ENCODE measurements at regions not wholly inside any gene's neighbourhood (a gene's known extent, or its start where the extent isn't known, plus 50 kb on each side); places are given as distances from the start of the nearest gene placed in this dataset.
"Not testable (repeated sequence)": the region's sequence is repeated elsewhere in the genome, so short reads cannot be mapped to it uniquely, and the experiment has no call there.

DNA sequence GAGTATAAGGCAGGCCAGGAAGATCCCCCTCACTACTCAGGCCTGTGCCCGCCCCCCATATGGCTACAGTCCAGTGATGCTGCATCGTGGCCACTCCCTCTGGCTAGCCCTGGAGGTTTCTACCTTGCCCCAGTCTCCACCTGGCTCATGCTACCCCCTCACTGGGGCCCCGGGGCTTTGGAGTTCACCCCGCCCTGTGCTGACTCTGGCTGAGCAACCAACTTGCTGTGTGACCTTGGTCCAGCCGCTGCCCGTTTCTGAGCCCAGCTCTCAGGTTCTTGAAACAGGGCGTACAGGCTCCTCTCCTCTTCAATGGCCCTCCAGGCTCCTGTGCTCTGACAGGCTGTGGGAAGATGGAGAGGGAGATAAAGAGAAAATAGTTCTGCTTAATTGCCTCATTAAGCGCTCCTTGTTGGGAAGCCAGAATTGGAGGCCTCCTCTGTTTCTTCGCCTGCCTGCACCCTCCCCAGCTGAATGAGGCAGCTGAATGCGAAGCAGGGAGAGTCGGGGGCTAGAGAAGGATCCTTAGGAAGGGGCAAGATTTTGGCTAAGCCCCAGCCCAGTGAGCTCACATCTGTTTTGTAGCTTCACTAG, 138.2 kb upstream of the NCOR2 start:
- DNase-seq = no peak

DNA sequence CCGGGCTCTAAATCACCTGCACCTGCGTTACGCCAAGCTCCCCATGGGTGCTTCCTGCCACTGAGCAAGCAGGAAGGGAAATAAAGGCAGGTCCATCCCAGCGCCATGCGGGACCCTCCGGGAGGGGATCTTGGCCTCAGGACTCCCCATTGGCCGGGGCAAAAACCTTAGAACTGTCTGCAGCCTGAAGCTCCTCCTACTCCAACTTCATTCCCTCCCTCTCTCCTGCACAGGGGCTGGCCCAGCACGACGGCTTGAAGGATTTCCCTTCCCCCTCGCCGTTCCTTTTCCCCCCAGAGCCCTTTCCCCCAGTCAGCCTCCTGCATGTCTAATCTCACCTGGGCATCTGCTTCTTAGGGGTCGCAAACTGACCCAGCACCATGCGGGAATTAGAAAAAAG, 137.2 kb upstream of the NCOR2 start:
- DNase-seq = no peak

DNA sequence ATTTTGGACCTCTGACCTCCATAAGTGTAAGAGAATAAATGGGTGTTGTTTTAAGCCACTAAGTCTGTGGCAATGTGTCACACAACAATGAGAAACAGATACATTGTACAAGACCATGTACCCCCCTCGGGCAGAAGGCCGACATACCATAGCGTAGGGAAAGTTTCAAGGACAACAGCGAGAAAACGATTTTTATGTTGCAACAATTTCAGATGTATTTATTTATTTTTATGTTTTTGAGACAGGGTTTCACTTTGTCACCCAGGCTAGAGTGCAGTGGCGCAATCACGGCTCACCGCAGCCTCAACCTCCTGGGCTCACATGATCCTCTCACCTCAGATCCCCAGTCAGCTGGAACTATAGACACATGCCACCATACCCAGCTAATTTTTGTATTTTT, 136.4 kb upstream of the NCOR2 start:
- DNase-seq = no peak

DNA sequence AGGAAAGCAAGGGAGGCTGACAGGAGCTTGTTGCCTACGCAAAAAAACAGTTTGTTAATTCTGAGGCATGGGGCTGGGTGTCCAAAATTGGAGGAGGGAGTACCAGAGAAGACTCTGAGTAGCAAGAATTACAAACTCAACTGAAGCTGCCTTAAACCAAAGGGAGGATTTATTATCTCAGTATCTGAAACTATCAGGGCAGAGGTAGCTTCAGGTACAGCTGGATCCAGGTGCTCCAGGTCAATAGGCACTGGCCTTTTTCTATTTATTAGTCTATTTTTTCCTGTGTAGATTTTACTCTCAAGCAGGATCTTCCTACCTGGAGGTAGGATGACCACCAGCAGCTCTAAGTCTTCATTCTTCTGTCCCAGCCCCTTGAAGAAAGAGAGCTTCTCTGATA, 135.3 kb upstream of the NCOR2 start:
- DNase-seq = no peak

DNA sequence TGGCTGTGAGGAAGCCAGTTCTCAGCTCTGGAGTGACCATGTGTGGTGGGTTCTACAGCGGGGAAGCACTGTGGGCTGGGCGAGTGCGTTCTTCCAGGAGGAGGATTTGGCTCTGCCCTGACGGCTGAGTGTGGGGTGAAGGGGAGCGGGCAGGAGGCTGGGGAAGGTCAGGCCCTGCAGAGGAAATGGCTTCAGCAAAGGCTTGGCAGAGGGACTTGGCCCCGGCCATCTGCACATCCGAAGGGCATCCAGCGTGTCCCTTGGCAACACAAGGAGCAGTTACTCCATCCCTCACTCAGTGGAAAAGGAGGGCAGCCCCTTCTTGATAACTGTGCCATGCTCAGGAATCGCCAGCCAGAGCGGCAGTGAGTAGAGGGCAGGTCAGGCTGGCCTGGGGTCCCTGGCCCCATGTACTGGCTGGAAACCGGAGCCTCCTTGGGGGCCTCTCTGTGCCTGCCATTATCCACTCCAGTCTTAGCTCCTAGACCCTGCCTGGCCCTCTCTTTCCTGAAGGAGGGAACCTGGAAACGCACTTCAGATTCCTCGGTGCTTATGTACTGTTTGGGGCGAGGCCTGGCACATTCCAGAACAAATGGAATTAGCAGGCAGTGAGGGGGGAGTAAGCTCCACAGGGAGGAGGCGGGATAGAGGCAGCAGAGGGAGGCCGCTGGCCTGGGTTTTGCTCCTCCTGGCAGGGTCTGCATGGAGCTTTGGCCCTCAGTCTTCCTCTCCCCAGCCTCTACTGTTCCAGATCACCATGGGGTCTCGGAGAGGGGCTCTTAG, 133.6 kb upstream of the NCOR2 start:
- DNase-seq = no peak

DNA sequence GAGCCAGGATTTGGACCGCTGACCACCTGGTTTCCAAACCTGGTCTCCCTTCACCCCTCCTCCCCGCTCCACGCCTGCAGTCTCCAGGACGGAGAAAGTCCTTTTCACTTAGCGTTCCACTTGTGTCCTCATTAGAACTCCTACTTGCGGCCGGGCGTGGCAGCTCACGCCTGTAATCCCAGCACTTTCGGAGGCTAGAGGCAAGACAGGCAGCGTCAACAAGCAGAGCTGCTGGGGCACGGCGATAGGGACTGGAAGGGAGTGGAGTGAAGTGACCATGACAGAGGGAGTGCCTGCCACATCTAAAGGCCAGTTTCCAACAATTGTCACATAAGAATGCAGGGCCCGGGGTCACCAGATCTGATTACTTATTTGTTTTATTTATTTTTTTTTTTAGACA, 132.5 kb upstream of the NCOR2 start:
- DNase-seq = no peak

DNA sequence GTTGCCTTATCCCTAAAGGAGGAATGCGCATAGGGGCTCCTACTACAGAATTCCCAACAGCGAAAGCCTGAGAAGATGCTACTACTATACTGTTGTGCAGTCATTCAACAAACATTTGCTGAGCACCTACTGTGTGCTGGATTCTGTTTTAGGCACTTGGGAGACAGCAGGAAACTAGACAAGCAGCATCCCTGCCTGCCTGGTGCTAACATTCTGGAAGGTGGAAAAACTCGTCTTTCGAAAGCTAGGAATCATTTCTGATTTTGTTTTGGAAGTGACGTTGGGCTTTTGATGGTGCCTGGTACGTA, 131.5 kb upstream of the NCOR2 start:
- DNase-seq = no peak

DNA sequence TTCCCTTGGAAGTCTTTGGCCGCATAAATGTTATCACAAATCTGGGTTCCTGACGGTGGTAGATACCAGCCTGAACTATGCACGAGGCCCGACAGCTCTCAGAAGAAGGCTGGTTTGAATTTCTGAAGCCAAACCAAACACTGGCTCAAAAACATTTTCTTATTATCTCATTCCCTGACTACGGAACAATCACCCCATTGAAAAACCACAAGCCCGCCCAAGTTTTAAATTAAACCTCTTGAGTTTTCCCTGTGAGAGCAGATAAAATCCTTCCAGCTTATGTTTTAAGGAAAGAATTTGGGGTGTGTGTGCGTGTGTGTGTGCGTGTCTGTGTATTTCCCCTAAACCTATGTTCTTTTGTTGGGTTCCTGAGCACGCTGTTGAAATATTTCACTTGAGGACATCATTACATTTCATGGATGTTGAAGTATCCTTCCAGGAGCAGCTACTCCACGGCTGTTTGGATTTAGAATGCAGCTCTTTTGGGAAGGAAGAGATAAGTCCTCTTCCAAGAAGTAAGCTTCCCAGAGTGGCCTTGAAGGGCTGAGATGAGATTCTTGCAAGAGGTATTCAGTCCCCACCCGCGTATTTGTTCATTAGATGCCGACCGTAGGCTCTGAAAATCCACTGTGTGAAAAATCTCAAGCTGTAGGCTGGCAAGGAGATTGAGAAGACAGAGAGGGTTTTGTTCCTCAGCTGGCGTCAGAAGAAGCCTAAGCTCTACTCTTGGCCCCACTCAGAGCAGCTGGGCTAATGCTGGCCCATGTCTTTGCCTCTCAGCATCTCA, 131.0 kb upstream of the NCOR2 start:
- no peak for DNase-seq

DNA sequence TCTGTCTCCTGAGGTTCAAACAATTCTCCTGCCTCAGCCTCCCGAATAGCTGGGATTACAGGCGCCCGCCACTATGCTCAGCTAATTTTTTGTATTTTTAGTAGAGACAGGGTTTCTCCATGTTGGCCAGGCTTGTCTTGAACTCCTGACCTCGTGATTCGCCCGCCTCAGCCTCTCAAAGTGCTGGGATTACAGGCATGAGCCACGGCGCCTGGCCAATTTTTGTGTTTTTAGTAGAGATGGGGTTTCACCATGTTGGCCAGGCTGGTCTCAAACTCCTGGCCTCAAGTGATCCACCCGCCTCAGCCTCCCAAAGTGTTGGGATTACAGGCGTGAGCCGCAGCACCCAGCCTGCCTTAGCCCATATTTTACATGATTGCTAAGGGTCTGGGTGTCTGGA, 130.3 kb upstream of the NCOR2 start:
- DNase-seq = not testable (repeated sequence)

DNA sequence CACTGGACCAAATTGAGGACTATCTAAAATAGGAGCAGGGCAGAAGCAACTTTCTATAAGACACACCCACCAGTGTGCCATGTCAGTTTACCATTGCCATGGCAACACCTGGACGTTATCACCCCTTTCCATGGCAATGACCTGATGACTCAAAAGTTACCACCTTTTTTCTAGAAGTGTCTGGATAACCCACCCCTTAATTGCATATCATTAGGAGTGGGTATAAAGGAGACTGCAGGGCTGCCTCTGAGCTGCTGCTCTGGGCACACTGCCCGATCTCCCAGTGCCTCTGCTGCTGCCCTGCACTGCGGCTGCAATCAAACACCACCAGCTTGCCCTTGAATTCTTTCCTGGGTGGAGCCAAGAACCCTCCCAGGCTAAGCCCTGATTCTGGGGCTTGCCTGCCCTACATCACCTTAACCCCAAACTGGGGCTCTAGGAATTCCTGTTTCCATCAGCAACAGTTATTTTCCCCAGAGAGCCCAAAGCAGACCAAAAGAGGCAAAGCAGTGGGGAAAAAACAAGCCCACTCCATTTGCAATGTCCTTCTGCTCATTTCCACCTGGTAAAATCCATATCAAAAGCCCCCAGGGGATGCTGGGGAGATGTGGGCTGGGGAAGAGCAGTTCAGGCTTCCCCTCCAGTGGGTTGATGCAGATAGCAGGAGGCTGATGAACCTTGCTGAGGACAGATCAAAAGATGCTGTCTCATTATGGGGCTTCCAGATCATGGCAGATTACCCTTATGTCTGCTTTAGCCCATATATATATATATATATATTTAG, 129.5 kb upstream of the NCOR2 start:
- no peak for DNase-seq

DNA sequence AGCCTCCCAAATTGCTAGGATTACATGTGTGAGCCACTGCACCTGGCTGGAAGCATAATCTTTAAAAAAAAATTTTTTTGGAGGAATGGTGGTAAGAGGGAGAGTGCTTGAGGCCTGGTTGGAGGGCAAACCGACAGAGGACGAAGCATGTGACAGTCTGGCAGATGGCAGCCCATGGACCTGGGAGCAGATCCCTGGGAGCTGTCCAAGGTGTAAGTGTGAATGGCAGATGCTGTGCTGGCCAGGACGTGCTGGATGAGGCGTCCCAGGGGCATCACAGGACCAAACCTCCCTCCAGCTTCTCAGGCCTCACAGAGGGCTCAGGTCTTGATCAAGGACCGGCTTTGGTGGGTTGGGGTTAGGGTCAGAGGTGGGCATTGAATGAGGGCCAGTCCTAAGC, 128.4 kb upstream of the NCOR2 start:
- no peak for DNase-seq

DNA sequence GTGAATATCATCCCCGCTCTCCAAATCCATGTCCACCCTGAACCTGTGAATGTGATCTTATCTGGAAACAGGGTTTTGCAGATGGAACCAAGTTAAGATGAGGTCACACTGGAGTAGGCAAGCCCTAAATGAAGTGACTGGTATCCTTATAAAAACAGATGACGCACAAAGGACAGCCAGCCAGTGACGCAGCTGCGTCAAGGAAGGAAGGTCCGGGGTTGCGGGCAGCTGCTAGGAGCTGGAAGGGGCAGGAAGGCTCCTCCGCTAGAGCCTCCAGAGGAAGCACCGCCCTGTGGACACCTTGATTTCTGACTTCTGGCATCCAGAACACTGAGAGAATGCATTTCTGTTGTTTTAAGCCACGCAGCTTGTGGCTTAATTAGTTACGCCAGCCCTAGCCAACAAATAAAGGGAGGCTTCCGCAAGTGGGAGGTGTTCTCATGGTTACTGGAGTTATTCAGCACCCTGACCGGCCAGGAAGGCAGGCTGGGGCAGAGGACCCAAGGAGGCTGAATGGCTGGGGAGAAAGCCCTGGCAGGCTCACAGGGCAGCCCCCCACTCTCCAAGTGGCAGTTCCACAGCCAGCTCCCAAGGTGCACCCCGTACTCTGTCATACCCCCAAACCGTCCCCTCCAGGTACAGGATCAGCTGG, 127.6 kb upstream of the NCOR2 start:
- no peak for DNase-seq

DNA sequence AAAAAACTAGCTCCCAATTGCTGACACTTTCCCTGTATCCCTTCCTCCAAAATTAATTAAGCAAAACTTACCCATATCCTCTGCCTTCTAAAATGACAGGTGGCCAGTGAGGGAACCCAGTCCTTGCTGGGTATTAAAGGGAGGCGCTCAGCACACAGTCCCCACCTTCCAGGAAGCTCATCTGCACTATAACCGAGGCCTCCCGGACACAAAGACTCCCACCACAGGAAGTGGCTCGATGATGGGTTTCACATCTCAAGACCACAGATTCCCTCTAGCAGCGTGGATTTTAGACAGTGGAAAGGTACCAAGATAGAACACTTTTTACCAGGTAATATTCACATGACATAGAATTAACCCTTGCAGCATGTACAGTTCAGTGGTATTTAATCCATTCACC, 126.8 kb upstream of the NCOR2 start:
- DNase-seq = no peak

DNA sequence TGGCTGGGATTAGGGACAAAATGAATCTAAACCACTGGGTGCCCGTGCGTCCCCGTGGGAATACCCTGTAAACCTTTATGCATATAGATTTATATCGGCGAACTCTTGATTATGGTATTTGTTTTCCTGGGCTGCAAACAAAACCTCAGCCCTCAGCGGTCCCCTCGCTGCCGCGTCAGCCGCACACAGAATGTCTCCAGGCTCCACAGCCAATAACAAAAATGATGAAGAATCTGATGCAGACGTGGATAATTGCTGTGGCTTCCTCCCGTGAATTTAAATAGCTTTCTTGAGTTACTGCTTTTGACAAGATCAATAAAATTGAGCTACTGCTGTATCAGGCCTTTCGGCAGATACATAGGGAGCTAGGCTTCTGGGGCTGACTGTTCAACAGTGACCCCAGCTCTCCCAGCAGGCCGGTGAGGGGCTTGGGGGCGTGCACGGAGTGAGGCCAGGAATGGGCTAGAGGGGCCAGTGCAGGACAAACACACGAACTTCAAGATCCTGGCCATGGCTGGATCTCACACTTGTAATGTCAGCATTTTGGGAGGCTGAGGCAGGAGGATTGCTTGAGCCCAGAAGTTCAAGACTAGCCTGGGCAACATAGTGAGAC, 125.8 kb upstream of the NCOR2 start:
- DNase-seq = no peak

DNA sequence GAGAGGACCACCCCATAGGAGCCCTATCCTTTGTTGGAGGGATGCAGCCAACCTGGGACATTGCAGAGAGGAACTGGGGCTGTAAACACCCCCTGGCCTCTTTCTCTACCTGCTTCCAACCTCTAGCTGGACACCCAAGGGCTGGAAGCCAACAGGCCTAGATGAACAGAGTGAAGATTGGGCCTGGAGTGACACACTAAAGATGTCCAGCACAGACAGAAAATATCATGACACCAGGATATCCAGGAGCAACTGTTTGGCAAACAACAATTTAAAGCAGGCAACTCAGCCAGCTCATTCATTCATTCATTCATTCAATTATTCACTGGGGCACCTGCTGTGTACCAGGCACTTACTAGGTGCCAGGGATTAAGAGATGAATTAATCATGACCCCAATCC, 125.0 kb upstream of the NCOR2 start:
- no peak for DNase-seq

DNA sequence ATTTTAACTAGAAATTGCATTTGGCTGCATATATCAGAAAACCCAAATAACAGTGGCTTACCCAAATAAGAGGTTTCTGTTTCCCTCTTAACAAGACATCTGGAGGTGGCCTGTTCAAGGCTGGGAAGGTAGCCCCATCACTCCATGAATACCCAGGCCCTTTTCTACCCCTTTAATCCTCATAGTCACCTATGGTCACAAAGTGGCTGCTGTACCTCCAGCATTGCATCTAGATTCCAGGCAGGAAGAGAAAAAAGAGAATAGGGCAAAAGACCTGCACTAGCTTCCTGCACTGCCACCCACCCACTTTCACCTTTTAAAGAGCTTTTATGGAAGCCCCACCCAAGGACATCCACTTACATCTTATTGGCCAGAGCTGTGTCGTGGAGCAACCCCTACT, 124.0 kb upstream of the NCOR2 start:
- no peak for DNase-seq

DNA sequence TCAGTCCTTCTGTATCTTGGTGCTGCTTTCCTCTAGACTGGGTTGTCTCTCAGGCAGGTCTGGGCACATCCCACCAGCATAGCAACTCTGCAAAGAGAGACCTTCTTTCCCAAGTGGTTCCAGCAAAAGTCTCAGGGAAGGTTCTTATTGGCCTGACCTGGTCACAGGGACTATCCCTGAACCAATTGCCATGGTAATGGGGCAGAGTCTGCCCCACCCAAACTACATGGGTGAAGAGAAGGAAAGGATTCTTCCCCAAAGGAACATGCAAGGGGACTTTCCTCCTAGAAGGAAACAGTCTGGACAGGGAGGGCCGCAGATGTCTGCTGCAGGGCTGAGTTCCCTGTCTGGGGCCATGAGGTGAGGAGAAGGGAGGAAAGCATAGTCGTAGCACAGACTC, 122.2 kb upstream of the NCOR2 start:
- DNase-seq = no peak

DNA sequence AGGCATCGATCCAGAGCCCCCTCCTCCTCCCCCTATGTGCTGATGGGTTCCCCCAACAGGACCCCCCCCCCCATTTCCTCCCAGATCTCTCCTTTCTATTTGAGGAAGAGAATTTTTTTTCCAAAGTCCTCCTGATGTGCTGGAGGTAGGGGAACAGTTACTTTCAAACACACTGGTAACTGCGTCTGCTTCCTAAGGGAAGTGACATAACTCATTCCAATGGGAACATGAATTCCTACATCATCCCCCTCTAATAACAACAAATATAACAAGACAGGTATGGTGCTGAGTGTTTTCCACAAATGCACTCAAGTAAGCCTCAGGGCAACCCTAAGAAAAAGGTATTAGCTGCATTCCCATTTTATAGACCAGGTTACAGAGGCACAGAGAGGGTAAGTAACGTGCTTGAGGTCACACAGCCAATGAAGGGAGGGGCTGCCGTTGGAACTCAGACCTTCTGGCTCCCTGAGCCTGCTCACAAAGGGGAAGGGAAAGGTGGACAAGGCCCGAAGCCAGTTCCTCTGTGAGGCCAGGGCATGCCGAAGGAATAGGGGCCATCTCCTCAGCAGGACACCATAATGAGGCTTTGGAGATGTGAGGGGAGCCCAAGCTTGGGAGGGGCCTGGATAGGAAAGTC, 121.1 kb upstream of the NCOR2 start:
- DNase-seq = no peak

DNA sequence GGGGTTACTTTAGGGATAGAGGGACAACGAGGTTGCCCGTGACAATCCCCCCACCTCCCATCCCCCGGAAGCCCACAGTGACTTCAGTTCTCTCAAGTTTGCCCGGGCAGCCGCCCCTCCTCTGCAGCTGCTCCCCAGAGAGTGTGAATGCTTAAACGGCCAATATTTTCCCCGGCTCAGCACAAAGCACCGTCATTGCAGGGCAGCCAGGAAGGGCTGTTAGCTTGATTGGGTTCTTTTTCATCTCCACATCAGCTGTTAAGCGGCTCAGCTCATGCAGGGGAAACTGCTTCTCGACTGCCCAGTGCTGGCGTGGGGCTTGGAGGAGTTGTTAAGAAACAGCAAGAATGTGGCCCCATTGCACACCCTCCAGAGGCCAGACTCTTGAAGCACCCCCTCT, 120.5 kb upstream of the NCOR2 start:
- DNase-seq = no peak

DNA sequence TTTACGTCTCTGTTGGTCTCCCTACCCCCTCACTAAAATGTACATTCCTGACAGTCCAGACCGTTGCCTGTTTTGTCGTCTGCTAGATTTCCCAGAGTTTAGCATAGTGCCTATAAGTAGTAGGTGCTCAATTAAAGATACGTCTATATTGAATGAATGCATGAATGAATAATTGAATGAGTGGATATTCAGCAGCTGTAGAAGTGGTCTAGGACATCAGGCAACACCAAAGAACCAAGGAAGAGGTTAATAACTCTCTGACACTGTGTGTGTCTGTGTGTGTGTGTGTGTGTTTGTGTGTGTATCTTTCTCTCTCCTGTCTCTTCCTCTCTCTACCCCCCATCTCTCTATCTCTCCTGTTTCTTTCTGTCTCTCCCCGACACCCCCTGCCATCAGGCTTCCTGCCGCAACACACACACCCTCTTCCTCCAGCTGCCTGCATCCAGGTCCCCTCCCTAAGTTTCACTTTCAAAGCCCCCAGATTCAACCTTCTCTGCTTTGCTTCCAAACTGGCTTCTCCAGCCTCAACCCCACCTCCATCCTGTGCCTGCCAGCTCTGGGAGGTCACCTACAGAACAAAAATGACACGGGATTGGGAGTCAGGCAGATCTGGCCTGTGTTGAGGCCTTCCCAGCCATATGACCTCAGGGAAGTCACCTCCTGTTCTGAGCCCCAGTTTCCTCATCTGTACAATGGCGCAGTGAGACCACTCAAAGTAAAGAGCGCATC, 119.9 kb upstream of the NCOR2 start:
- no peak for DNase-seq

All from activated CD4-positive, CD25-positive, alpha-beta regulatory T cell treated with anti-CD3 and anti-CD28 coated beads, Interleukin-2, amount 50 U/mL, for 72 hours (primary cell).